ENCODE measurements at regions not wholly inside any gene's neighbourhood (a gene's known extent, or its start where the extent isn't known, plus 50 kb on each side); places are given as distances from the start of the nearest gene placed in this dataset.

DNA sequence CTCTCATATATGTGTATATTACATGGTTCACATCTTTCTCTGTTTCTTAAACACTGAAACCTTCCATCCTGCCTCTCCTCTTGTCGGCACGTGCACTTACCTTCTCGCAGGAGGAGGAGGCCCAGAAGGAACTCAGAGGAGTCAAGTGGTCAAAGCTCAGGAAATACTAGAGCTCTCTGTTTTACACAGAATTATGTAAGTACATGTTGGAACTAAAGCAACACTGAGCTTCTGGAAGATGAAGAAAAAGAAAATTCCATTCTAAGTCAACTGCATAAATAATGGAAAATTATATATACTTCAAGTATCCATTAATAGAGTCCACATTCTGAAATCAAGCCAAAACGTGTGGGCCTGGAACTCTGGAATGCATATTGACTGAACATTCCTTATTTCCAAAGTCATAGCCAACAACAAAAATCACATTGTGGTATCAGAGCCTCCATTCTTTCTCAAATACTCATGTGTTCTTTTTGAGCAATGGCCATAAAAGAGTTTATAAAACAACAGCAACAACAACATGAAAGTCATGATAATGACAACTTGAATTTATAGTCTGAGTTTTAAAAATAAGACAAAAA, 121.5 kb upstream of the RAI14 start:
- DNase-seq (ENCODE audit: low spot score), result no peak

DNA sequence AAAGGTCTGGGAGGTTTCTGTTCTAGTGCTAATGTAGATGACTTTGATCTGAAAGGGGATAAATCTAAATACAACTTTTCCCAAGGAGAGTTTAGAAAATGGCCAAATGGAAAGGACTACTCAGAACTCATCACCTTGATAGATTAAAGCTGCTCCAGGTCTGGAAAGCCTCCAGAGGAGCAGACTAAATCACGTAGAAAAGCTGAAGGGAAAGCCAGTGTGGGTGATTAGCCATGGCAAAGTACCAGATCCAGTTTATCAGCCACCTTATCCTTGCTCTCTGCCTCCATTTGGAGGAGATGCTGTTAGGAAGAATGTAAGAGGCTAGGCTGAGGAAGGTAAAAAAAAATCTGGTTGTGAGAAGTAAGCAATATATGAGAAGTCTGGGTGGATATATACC, 120.7 kb upstream of the RAI14 start:
- DNase-seq (ENCODE audit: low spot score), result no peak

DNA sequence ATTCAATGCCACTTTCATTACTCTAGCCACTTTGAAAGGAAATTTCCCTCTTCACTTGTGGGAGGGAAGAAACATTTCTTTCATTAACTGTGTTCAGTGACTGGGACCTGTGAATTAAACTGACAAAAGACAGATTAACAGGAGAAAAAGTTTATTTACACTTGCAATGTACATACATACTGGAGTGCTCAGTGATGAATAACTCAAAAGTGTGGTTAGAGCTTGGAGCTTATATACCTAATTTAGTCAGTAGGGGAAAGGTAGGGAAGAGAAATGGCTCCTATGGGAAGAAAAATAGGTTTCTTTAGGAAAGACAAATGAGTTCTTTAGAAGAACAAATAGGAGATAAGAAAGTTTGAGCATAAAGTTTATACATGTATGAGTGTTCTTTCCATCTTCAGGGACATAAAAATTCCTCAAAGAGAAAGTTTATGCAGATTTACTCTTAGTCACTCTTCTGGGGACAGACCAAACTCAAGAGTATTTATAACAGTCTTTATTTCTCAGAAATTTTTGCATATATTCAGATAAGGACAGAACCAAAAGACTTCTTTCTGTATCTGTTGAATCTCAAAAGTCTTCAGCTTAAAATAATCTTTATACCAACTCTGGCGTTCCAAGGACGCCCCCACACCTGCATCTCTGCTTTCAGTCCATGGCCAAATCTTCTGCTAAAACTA, 120.0 kb upstream of the RAI14 start:
- DNase-seq (ENCODE audit: low spot score), result no peak

DNA sequence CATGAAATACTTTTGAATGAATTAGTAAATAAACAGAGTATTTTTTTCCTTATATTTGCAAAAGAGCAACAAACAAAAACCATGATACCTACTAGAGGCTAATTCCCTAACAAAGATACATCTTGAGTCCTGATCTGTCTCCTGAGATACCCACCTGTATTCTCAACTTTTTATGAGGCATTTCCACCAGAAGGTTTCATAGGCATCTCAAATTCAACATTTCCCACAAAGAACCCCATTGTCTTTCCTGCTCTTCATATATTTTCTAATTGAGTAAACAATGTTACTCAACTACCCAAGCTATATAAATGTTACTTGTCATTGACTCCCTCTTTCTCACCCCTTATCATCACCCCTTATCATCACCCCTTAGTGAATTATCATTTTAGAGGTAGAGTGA, 119.4 kb upstream of the RAI14 start:
- no peak for DNase-seq (ENCODE audit: low spot score)

GRCh38 chr5:34538026-34538672, 118.0 kb upstream of the RAI14 start:
- DNase-seq (ENCODE audit: low spot score), result no peak

GRCh38 chr5:34539183-34539582, 116.9 kb upstream of the RAI14 start:
- DNase-seq (ENCODE audit: low spot score), result no peak

GRCh38 chr5:34541067-34541466, 115.1 kb upstream of the RAI14 start:
- no peak for DNase-seq (ENCODE audit: low spot score)

DNA sequence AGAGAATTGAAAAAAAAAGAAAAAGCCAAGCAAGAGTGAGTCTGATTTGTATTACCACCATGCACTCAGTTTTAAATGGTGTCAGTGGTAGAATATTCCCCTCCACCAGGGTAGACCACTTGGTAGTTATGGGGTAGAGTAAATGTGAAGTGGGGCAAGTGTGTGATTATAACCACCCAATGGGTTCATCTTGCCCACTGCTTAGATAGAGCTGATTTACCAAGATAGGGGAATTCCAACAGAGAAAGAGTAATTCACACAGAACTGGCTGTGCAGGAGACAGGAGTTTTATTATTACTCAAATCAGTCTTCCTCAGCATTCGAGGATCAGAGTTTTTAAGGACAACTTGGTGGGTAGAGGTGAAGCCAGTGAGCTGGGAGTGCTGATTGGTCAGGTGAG, 113.3 kb upstream of the RAI14 start:
- DNase-seq (ENCODE audit: low spot score), result no peak

- no peak for DNase-seq (ENCODE audit: low spot score)
Observed at GRCh38 chr5:34543687-34544086, 112.4 kb upstream of the RAI14 start.

GRCh38 chr5:34544403-34544802, 111.7 kb upstream of the RAI14 start:
- no peak for DNase-seq (ENCODE audit: low spot score)

GRCh38 chr5:34545164-34545563, 111.0 kb upstream of the RAI14 start:
- no peak for DNase-seq (ENCODE audit: low spot score)

- no peak for DNase-seq (ENCODE audit: low spot score)
Observed at GRCh38 chr5:34545626-34546025, 110.5 kb upstream of the RAI14 start.

DNA sequence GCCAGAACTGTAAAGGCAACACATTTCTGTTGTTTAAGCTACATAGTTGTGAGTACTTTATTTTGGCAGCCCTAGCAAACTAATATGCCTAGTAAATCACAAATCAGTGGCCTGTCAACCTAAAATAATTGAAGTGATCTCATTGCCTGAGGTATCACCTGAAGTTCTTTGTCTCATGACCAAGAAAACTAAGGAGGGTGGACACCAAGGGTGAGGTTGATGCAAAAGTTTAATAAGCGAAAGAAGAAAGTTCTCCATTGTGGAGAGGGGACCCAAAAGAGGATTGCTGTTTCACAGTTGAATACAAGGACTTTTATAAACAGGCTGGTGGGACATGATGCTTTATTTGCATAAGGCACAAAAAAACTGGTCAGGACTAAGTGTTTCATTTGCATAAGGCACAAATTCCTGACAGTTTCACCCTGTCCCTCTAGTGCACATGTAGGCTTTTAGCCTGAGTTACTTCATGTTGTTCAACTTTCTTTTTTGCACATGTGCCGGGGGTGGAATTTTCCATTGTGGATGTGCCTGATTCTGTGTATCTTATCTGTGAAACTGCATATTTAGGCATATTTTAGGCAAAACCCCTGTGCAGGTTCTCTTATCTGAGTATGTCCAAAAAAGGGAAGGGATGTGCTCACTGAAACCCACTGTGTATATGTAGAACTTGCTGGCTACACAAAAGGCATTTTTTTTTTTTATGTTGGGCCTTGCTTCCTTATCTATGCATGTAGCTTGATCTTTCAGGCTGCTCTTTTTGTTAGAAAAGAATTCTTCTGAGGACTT, 108.6 kb upstream of the RAI14 start:
- no peak for DNase-seq (ENCODE audit: low spot score)

GRCh38 chr5:34548086-34548403, 108.1 kb upstream of the RAI14 start:
- no peak for DNase-seq (ENCODE audit: low spot score)

DNA sequence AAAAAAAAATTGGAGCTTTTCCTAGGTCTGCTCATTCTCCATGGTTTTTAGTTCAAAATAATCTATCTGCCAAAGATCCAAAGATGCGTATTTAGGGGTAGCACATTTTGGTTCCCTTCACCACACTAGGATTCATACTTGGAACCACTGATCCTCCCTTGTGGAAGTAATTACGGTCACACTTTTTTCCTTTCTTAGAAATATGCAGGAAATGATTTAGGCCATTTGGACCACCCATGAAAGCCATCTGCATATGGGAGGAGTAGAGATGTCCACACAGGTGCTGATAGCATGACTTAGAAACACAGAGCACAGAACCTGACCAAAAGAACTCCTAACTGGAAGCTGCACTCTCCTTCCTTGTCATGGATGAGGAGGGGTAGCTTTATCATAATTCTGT, 105.9 kb upstream of the RAI14 start:
- no peak for DNase-seq (ENCODE audit: low spot score)

- no peak for DNase-seq (ENCODE audit: low spot score)
Observed at GRCh38 chr5:34550964-34551363, 105.2 kb upstream of the RAI14 start.

DNA sequence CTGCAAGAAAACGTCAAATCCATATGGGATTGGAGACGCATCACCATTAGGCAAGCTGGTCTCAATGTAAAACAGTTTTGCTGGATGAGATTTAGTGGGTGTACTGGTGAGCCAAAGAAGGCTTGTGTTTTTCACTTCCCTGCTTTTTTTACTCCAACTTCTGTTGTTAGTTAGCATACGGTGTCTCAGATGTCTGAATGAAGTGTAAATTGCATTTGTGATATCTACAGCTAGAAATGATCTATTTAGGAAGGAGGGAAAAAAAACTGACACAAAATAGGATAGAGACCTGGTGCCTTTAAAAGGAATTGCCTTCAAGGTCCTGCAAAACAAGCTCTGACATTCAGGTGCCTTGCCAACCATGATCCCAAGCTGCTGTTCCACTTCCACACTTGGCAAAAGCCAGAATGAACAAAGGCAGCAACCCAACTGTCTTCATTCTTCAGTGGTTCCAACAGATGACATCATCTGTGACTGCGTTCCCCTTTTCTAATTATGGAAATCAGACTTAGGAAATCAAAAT, 104.2 kb upstream of the RAI14 start:
- no peak for DNase-seq (ENCODE audit: low spot score)

GRCh38 chr5:34552686-34553085, 103.4 kb upstream of the RAI14 start:
- DNase-seq (ENCODE audit: low spot score), result no peak

DNA sequence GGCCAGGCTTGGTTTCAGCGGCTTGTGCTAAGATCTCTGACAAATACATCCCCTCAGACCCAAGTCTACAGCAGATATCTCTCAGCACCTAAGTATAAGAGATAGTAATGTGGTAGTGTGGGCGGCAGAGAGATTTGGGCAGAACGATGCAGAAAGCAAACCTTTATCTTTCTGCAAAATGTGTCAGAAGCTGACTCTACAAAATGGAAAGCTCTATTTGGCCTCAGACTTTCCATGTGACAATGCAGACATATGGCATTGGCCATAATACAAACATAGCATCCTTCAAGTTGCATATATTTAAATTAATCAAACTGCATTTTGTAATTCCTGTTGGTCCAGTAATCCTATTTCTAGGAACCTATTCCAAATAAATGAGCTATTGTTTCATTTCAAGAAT, 102.5 kb upstream of the RAI14 start:
- DNase-seq (ENCODE audit: low spot score), result no peak

- DNase-seq (ENCODE audit: low spot score), result no peak
Observed at GRCh38 chr5:34554641-34555040, 101.5 kb upstream of the RAI14 start.

- no peak for DNase-seq (ENCODE audit: low spot score)
Observed at GRCh38 chr5:34555699-34556508, 100.2 kb upstream of the RAI14 start.

DNA sequence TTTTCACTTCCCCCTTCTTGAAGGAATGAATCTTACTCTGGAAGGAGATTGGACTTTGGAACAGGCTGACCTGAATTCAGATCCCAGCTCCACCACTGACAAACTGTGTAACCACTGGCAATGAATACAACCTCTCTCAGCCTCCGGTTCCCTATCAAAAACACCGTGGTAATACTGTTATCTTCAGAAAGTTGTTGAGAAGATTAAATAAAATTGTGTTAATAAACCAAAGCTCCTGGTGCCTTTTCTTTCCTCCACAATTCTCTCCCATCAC, 99.7 kb upstream of the RAI14 start:
- DNase-seq (ENCODE audit: low spot score), result no peak
